PC-9 (cell line): ENCODE measurements at regions not wholly inside any gene's neighbourhood (a gene's known extent, or its start where the extent isn't known, plus 50 kb on each side); places are given as distances from the start of the nearest gene placed in this dataset.

ENCODE experiments used
- EZH2 ChIP-seq: fragments of 200-600 bp; sonication (generic); IDR thresholded peaks from 2 replicates; pipeline ENCODE4 v1.8.0; 2017; ENCODE audit warnings: antibody characterized with exemption, low read depth
- TF ChIP-seq, protein P1 (sequence below): fragments of 200-600 bp; sonication (generic); conservative IDR thresholded peaks from 2 replicates; pipeline ENCODE4 v1.6.1; 2017; ENCODE audit warnings: mixed run types, antibody characterized with exemption, mild to moderate bottlenecking, moderate library complexity

DNA sequence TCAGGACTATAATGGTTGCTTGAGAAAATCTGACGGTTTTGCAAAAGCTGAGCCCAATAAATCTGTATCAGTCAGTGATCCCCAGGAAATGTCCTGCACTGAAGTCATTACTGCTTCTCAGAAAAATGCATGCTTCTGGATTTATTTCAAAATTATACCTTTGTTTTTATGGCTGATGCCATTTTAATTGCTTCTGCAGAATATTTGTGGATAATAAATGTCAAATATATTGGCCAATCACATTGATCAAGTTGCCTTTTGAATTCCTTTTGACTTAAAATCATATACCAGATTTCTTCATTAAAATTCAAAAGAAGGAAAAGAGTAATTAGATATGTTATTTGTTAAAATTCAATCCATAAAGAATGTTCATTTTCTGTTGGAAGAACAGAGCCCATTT is 842.9 kb upstream of the ADGRL4 start:
- no peak for TF ChIP-seq EZH2
- TF ChIP-seq, protein P1, sequence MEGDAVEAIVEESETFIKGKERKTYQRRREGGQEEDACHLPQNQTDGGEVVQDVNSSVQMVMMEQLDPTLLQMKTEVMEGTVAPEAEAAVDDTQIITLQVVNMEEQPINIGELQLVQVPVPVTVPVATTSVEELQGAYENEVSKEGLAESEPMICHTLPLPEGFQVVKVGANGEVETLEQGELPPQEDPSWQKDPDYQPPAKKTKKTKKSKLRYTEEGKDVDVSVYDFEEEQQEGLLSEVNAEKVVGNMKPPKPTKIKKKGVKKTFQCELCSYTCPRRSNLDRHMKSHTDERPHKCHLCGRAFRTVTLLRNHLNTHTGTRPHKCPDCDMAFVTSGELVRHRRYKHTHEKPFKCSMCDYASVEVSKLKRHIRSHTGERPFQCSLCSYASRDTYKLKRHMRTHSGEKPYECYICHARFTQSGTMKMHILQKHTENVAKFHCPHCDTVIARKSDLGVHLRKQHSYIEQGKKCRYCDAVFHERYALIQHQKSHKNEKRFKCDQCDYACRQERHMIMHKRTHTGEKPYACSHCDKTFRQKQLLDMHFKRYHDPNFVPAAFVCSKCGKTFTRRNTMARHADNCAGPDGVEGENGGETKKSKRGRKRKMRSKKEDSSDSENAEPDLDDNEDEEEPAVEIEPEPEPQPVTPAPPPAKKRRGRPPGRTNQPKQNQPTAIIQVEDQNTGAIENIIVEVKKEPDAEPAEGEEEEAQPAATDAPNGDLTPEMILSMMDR: no peak
